ENCODE measurements at regions not wholly inside any gene's neighbourhood (a gene's known extent, or its start where the extent isn't known, plus 50 kb on each side); places are given as distances from the start of the nearest gene placed in this dataset.

- TF ChIP-seq KMT2A (CRISPR knock-in tag; IDR thresholded peaks at IDR 0.05) (no peak), ZGPAT (CRISPR knock-in tag; IDR thresholded peaks at IDR 0.05) (no peak; the same call in 1 of the 2 replicates)
These were observed 49.8 kb upstream of the TEX264 start (continued) for GRCh38 chr3:51621091-51621892.

Small RNA genes lying in the stretch of these regions (small RNA-seq; reads per million reads assigned to genes)
- 0 reads per million in 3 experiments for gene RNU6ATAC29P (ENCODE audit: insufficient read depth in 2 of 3, insufficient read length in 3 of 3, low read depth in 2 of 3, low replicate concordance in 1 of 3)

Data from HepG2 (cell line).